ENCODE measurements at regions not wholly inside any gene's neighbourhood (a gene's known extent, or its start where the extent isn't known, plus 50 kb on each side); places are given as distances from the start of the nearest gene placed in this dataset.

- TF ChIP-seq CTCF (IDR thresholded peaks at IDR 0.05) (no peak), POLR2A (IDR thresholded peaks at IDR 0.05) (no peak)
- no peaks in the 10 kb centered on the region for H3K4me1 ChIP-seq
- intact Hi-C loops (cut with DNase I; ENCODE audit: low total_unique reads), result no loop called here
- H3K36me3 ChIP-seq, result no peaks in the 10 kb centered on the region
- no peaks in the 10 kb centered on the region for H3K27me3 ChIP-seq
- H3K4me3 ChIP-seq, result no peak overlapping the region
- DNase-seq, result no peak
- H3K27ac ChIP-seq, result no peak overlapping the region
- H3K9me3 ChIP-seq, result no peaks in the 10 kb centered on the region
These were observed 152.1 kb downstream of the PMP22 start for GRCh38 chr17:15112846-15113617.

GRCh38 chr17:15109608-15110007 lies 155.5 kb downstream of the PMP22 start:
- no peak overlapping the region for H3K27ac ChIP-seq
- no peak for DNase-seq
- H3K27me3 ChIP-seq, result no peaks in the 10 kb centered on the region
- no peaks in the 10 kb centered on the region for H3K4me1 ChIP-seq
- no peaks in the 10 kb centered on the region for H3K36me3 ChIP-seq
- no peak overlapping the region for H3K4me3 ChIP-seq
- H3K9me3 ChIP-seq, result no peaks in the 10 kb centered on the region
- TF ChIP-seq POLR2A (IDR thresholded peaks at IDR 0.05) (no peak), CTCF (IDR thresholded peaks at IDR 0.05) (no peak)
- intact Hi-C loops (cut with DNase I; ENCODE audit: low total_unique reads), result no loop called here

- Histone ChIP-seq H3K9me3 (no peaks in the 10 kb centered on the region), H3K27ac (no peak overlapping the region), H3K4me3 (no peak overlapping the region), H3K4me1 (no peaks in the 10 kb centered on the region), H3K27me3 (no peaks in the 10 kb centered on the region), H3K36me3 (no peaks in the 10 kb centered on the region)
- intact Hi-C loops (cut with DNase I; ENCODE audit: low total_unique reads), result no loop called here
- DNase-seq, result no peak
- TF ChIP-seq CTCF (IDR thresholded peaks at IDR 0.05), result no peak
- no peak for TF ChIP-seq POLR2A (IDR thresholded peaks at IDR 0.05)
These were observed 156.1 kb downstream of the PMP22 start for GRCh38 chr17:15108992-15109391.

GRCh38 chr17:15106540-15106939 lies 158.6 kb downstream of the PMP22 start:
- H3K4me1 ChIP-seq, result no peaks in the 10 kb centered on the region
- H3K36me3 ChIP-seq, result no peaks in the 10 kb centered on the region
- H3K27me3 ChIP-seq, result no peaks in the 10 kb centered on the region
- DNase-seq, result no peak
- H3K4me3 ChIP-seq, result no peak overlapping the region
- TF ChIP-seq CTCF (IDR thresholded peaks at IDR 0.05) (no peak), POLR2A (IDR thresholded peaks at IDR 0.05) (no peak)
- H3K9me3 ChIP-seq, result no peaks in the 10 kb centered on the region
- intact Hi-C loops (cut with DNase I; ENCODE audit: low total_unique reads), result no loop called here
- H3K27ac ChIP-seq, result no peak overlapping the region

DNA sequence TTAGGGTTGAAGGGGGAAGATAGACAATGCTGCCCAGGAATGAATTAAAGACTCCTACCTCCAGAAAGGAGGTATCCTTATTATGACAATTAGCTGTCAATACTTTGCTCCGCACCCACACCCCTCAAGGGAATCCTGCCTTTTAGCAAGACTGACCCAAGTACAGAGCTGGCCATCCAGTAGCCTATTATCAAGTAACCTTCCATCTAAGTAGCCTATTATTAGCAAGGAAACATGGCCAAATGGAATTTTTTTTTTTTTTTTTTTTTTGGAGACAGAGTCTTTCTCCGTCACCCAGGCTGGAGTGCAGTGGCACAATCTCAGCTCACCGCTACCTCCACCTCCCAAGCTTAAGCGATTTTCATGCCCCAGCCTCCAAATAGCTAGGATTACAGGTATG lies 161.3 kb downstream of the PMP22 start:
- Histone ChIP-seq H3K9me3 (no peaks in the 10 kb centered on the region), H3K27ac (no peak overlapping the region), H3K36me3 (no peaks in the 10 kb centered on the region), H3K27me3 (no peaks in the 10 kb centered on the region), H3K4me3 (no peak overlapping the region), H3K4me1 (no peaks in the 10 kb centered on the region)
- intact Hi-C loops (cut with DNase I; ENCODE audit: low total_unique reads), result no loop called here
- TF ChIP-seq CTCF (IDR thresholded peaks at IDR 0.05) (no peak), POLR2A (IDR thresholded peaks at IDR 0.05) (no peak)
- no peak for DNase-seq

Measured in uterus (tissue), 3 donors.